ENCODE measurements at regions not wholly inside any gene's neighbourhood (a gene's known extent, or its start where the extent isn't known, plus 50 kb on each side); places are given as distances from the start of the nearest gene placed in this dataset.
A peak's percentile ranks its signal among the peaks of the same experiment; 100 is the strongest.

- H3K27me3 ChIP-seq: no peaks in the 10 kb centered on the region
- peak; percentile 11 to 56 (median 24) for TF ChIP-seq CTCF (IDR thresholded peaks at IDR 0.05)
- no peak for TF ChIP-seq POLR2A (IDR thresholded peaks at IDR 0.05)
- no peaks in the 10 kb centered on the region for H3K9me3 ChIP-seq
- peak in 1 of 2 donors; percentile 30 for DNase-seq
- H3K4me1 ChIP-seq: no peaks in the 10 kb centered on the region
- intact Hi-C loops (cut with DNase I; ENCODE audit: low total_unique reads): no loop called here
- H3K36me3 ChIP-seq: no peaks in the 10 kb centered on the region
- no peak overlapping the region for H3K4me3 ChIP-seq
- H3K27ac ChIP-seq: no peak overlapping the region
Observed at GRCh38 chr17:77772461-77772897, 186.0 kb upstream of the TNRC6C start.

- H3K27me3 ChIP-seq: no peaks in the 10 kb centered on the region
- no peaks in the 10 kb centered on the region for H3K4me1 ChIP-seq
- no peak for TF ChIP-seq POLR2A (IDR thresholded peaks at IDR 0.05)
- TF ChIP-seq CTCF (IDR thresholded peaks at IDR 0.05): no peak
- H3K4me3 ChIP-seq: no peak overlapping the region
- no peaks in the 10 kb centered on the region for H3K9me3 ChIP-seq
- H3K36me3 ChIP-seq: no peaks in the 10 kb centered on the region
- DNase-seq: no peak
- no peak overlapping the region for H3K27ac ChIP-seq
- intact Hi-C loops (cut with DNase I; ENCODE audit: low total_unique reads): no loop called here
Observed at GRCh38 chr17:77772899-77773358, 185.6 kb upstream of the TNRC6C start.

- Histone ChIP-seq H3K4me1 (no peaks in the 10 kb centered on the region), H3K27me3 (no peaks in the 10 kb centered on the region), H3K27ac (no peak overlapping the region), H3K9me3 (no peaks in the 10 kb centered on the region), H3K4me3 (no peak overlapping the region), H3K36me3 (no peaks in the 10 kb centered on the region)
- no peak for DNase-seq
- no peak for TF ChIP-seq POLR2A (IDR thresholded peaks at IDR 0.05)
- TF ChIP-seq CTCF (IDR thresholded peaks at IDR 0.05): no peak
- intact Hi-C loops (cut with DNase I; ENCODE audit: low total_unique reads): no loop called here
Observed at GRCh38 chr17:77774182-77774581, 184.3 kb upstream of the TNRC6C start.

- H3K36me3 ChIP-seq: no peaks in the 10 kb centered on the region
- intact Hi-C loops (cut with DNase I; ENCODE audit: low total_unique reads): no loop called here
- H3K27ac ChIP-seq: no peak overlapping the region
- no peaks in the 10 kb centered on the region for H3K27me3 ChIP-seq
- H3K4me1 ChIP-seq: no peaks in the 10 kb centered on the region
- no peak overlapping the region for H3K4me3 ChIP-seq
- peak in 1 of 2 donors; percentile 44 for DNase-seq
- no peaks in the 10 kb centered on the region for H3K9me3 ChIP-seq
- no peak for TF ChIP-seq POLR2A (IDR thresholded peaks at IDR 0.05)
- no peak for TF ChIP-seq CTCF (IDR thresholded peaks at IDR 0.05)
Observed at GRCh38 chr17:77778636-77779489, 179.6 kb upstream of the TNRC6C start.

DNA sequence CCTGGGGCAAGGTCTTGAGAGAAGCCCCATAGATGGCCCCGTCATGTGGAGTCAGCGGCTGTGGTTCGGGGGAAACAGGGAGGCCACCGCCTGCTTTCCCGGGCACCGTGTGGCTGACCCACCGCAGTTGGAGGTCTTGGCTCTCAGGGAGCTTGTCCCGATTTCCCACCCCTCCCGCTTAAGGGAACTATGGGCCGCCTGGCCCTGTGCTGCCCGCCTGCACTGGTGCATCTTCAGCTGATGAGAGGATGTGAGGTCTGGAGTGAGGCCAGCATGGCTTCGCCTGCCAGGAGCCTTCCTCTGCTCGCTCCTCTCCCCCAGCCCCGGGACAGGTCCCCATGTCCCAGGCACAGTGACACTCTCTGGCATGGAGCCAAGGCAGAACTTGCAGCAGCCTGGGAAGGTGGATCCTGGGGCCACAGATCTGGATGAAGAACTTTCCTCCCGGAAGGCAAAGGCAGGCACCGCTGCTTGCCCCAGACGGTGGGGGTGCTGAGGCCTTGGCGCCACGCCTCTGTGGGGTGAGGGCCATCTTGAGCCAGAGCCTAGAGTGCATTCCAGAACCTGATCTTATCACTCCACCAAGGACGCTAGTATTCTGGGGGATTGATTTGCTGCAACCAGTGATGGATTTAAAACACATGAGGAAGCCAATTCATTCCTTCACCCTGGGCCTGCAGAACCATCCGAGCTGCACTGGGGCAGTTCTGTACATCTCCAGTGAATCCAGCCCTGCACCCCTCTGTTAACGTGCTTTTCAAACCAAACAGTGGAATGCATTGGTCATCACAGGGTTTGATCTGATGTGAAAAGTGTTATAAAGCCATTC, 178.6 kb upstream of the TNRC6C start:
- intact Hi-C loops (cut with DNase I; ENCODE audit: low total_unique reads): no loop called here
- no peaks in the 10 kb centered on the region for H3K4me1 ChIP-seq
- H3K27me3 ChIP-seq: no peaks in the 10 kb centered on the region
- DNase-seq: peak in 1 of 2 donors; percentile 33
- TF ChIP-seq CTCF (IDR thresholded peaks at IDR 0.05) (no peak), POLR2A (IDR thresholded peaks at IDR 0.05) (no peak)
- H3K4me3 ChIP-seq: no peak overlapping the region
- H3K36me3 ChIP-seq: no peaks in the 10 kb centered on the region
- no peaks in the 10 kb centered on the region for H3K9me3 ChIP-seq
- H3K27ac ChIP-seq: no peak overlapping the region
